GM21576 (cell line): ENCODE measurements at regions not wholly inside any gene's neighbourhood (a gene's known extent, or its start where the extent isn't known, plus 50 kb on each side); places are given as distances from the start of the nearest gene placed in this dataset.

ENCODE experiments used
- ATAC-seq: cut with Tn5 transposase; IDR thresholded peaks from one replicate; pipeline ENCODE4 v1.9.1; 2021; ENCODE audit warnings: mild to moderate bottlenecking, moderate library complexity; ENCODE audit not compliant: unreplicated experiment

DNA sequence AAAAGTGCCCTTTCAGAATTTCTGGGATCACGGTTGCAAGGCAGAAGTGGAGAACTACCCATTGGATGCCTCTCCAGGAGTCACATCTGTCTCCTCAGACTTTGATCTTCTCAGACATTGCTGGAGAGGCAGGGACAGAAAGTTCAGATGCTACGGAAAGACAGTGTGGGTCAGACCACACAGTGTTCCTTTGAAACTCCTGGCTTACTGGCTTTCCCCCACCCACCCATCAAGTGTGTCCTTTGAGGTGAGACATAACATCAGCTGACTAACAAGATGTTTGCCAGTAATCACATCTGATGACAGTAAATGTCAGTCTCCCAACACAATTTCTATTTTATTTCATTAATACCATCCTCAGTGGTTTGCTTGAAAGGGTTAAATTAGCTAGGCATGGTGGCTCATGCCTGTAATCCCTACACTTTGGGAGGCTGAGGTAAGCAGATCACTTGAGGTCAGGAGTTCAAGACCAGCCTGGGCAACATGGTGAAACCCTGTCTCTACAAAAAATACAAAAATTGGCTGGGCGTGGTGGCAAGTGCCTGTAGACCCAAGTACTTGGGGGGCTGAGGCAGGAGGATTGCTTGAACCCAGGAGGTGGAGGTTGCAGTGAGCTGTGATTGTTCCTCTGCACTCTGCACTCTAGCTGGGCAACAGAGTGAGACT lies 67.2 kb upstream of the SNX9 start:
- no peak for ATAC-seq

DNA sequence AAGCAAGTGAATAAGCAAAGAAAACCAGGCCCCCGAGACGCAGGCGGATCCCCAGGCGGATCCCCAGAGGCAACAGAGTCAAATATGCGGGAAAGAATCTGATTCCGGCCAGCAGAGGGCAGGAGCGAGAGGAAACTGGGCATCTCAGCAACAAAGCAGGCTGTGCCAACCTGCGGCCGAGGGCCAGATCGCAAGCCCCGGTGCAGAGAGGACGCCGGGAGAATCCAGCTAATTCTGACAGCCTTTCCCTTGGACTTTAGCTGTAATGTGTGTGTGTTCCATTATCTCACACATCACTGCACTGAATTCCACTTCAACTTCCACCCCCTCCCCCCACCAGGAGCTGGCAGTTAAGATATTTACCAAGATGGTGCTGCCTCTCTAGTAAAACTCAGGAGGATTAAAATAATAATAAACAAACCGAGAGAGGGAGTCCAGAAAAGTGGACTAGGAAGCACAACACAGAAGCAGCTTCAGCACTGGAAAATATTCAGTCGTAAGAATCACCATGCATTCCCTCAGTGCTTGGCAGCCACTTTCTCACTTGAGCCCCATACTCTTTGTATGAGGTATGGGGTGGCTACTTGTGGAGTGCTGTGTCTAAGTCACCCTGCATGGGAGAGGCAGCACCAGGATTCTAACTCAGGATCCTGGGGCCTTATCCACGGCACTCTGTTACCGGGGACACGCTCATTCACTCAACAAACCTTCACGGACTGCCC lies 66.2 kb upstream of the SNX9 start:
- ATAC-seq: no peak

DNA sequence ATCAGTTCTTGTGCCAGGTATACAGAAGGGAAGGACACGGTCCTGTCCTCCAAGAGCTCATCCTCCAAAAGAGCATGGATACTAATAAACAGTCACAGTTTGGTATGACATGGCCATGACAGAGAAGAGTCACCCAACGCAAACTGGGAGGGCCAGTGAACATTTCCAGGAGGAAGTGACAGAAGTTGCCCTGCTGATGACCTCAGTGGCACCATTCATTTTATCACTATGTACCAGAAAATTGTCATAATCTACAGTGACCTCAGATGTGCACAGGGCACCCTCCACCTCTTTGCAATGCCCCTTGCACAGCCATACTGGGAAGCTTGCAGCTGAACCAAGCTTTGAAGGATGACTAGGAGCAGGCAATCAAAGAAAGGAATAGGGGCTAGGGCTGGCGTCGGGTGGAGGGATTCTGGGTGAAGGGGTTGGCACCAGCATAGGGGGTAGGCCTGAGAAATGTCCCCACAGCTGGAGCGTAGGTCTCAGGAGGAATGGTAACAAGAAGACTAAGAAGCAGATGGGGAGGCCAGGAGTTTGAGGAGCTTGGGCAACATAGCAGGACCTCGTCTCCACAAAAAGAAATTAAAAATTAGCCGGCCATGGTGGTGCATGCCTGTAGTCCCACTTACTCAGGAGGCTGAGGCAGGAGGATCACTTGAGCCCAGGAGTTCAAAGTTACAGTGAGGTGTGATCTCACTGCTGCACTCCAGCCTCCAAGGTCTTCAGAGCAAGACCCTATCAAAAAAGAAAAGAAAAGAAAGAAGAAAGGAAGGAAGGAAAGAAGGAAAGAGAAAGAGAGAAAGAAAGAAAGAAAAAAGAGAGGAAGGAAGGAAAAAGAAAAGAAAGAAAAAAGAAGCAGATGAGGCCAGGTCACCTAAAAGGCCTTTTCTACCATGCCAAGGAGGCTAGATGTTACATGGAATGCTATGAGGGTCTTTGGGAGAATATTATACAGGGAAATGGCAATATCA lies 65.3 kb upstream of the SNX9 start:
- no peak for ATAC-seq

GRCh38 chr6:157758516-157759023 lies 64.5 kb upstream of the SNX9 start:
- ATAC-seq: no peak

DNA sequence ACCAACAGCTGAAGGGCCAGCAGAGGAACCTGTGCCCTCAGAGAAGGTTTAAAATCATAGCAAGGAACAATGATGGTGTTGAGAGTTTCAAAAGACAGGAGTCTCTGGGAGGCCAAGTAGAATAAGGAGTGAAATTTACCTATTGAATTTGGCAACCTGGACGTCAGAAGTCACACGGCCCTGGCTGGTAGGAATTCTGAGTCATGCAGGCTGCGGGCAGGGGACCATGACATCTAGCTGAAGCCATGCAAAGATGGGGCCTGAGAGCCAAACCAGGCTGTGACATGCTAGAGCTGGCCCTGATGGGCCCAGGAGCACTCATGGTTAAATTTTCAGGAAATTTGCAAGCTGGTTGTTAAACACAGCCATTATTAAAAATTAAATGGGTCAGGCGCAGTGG lies 64.0 kb upstream of the SNX9 start:
- ATAC-seq: no peak

DNA sequence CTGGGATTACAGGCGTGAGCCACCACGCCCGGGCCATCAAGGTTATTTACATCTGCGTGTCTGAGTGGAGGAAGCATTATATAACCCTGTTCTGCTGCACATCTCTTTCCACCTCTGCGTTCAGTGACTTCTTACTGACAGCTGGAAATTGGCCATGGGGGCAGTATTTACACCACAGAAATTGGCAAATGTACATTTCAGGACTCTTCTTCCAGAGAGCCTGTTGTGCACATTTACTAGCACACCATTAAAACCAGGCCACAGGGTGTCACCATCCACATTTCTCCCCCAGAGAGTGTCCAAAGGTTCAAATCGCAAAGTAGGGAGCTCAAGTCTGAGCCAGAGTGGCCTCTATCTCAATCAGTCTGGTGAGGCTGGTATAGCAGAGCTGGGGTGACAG lies 62.9 kb upstream of the SNX9 start:
- no peak for ATAC-seq

GRCh38 chr6:157760589-157761330 lies 62.3 kb upstream of the SNX9 start:
- ATAC-seq: no peak

- ATAC-seq: peak; percentile 46
Observed at GRCh38 chr6:157761331-157761921, 61.6 kb upstream of the SNX9 start.

- no peak for ATAC-seq
Observed at GRCh38 chr6:157761926-157762325, 61.1 kb upstream of the SNX9 start.

DNA sequence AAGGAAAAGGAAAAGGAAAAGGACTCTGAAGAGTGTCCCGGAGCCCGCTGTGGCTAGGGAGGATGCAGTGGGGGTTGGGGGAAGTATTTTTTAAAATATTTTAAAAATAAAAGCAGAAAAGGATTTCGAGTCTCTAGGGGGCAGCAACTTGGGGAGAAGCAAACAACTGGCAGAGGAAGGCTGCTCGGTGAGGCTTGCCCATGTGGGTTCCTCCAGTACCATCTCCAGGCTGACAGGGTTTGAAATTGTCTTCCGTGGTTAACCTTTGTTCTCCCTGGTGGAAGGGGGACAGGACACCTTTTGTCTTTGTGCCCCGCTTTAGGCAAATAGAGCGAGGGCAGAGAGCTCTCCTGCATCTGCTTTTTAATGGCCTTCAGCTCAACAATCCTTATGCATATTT lies 60.4 kb upstream of the SNX9 start:
- ATAC-seq: no peak

DNA sequence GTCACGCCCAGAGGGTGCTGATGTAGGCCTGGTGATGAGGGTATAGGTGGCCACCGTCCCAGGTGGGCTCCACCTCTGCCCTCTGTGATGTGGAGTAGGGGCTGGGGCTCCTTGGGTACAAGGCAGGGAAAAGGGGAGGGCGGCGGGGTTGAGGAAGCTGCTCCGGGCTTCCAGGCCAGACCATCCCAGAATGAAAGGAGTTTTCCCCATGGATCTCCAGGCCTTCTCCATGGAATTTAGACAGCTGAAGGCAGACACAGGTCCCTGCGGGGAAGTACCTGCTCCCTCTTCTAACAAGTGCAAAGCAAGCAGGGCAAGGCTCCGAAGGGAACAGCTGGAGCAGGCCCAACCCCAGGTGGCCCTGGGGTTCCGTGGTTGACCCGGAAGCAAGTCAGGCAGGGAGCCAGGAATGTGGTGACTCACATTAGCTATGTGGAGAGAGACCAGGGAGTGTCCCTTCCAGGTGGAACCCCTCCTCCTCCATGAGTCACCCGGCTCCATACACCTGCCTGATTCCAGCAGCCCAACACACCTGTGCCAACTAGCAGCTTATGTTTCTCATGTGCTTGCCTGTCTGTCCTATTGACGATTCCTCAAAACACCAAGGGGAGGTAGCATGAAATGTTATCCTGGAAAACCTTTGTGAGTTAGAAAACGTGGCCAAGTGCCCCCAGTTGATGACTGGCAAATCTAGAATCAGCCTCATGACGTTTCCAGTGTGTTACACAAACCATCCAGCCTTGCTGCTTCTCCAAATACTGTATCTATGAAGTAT lies 59.7 kb upstream of the SNX9 start:
- no peak for ATAC-seq

DNA sequence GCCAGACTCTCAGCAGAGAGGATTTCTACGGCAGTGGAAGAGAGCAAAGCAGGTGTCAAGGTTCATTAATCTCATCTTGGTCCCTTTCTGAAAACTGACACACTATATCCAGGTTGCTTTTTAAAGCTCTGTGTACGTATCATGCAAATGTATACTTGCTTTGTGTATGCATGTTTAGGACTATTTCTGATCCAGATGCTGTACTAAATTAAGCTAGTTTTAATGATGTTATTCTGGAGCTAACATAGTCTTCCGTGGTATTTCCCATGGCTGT lies 59.2 kb upstream of the SNX9 start:
- ATAC-seq: peak; percentile 10

GRCh38 chr6:157764178-157765068 lies 58.6 kb upstream of the SNX9 start:
- ATAC-seq: peak; percentile 42

GRCh38 chr6:157766901-157767774 lies 55.9 kb upstream of the SNX9 start:
- no peak for ATAC-seq

DNA sequence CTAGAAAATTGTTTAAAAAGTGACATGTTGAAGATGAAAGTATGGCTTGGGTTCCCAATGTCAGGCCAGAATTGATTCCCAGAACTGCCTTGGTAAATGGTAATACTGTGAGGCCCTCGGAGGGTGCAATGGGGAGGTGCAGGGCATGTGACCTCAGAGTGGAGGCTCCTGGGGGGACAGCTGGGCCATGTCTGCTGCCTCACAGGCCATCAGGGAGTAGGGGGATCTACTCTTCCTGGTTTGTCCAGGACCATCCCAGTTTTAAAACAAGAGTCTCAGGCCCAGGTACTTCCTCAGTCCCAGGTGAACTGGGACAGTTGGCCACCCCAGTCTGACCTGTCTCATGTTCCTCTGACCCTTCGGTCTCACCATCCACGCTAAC lies 55.3 kb upstream of the SNX9 start:
- ATAC-seq: no peak

DNA sequence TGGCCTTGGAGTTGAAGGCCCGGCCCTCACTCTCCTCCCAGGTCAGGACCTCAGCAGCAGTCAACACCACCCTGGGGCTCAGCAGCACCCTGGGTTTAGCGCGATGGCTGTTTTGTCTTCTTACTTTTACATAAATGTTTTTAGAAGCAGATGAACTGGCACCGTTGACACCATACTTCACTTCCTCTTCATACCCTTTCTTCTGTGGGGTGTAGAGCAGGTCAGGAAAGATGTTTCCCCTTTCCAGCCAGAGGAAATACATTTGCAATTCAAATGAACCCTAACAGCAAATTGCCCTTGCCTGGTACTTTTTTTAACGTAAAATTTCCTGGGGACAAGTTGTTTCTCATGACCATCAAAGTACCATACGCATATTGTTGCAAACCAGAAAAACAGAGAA lies 54.7 kb upstream of the SNX9 start:
- ATAC-seq: peak; percentile 28

GRCh38 chr6:157768863-157769551 lies 54.0 kb upstream of the SNX9 start:
- no peak for ATAC-seq
